ENCODE measurements at regions not wholly inside any gene's neighbourhood (a gene's known extent, or its start where the extent isn't known, plus 50 kb on each side); places are given as distances from the start of the nearest gene placed in this dataset.

DNA sequence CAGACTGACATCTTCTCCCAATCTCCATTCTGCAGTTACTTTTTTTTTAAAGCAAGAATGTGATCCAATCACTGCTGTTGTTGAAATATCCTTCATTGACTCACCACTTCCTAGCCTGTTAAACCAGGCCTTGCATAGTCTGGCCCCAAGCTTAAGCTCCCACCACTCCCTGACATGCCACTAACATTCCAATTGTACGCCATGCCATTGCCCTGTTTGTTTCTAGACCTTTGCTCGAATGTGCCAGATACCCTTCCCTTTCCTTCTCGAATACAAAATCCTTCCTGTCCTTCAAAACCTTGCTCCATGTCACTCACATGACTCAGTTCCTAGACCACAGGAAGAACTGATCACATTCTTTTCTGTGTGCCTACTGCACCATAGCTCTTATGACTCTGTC, 224.2 kb downstream of the CYRIA start:
- H3K4me1 ChIP-seq (ENCODE audit: insufficient read depth, insufficient read length): no peaks in the 10 kb centered on the region
- DNase-seq (ENCODE audit: low read depth, low spot score): no peak
- no peaks in the 10 kb centered on the region for H3K36me3 ChIP-seq (ENCODE audit: insufficient read depth, insufficient read length, low read length)
- H3K4me3 ChIP-seq (ENCODE audit: insufficient read length, low read depth): no peak overlapping the region
- no peaks in the 10 kb centered on the region for H3K9me3 ChIP-seq (ENCODE audit: insufficient read depth, low read length)
- no peak for TF ChIP-seq YY1 (IDR thresholded peaks at IDR 0.05; ENCODE audit: insufficient read depth, insufficient read length)
- no peak for TF ChIP-seq ZNF274 (IDR thresholded peaks at IDR 0.05; ENCODE audit: low read depth, low read length)
- no peak for TF ChIP-seq SUZ12 (IDR thresholded peaks at IDR 0.05; ENCODE audit: extremely low read depth, insufficient read depth, insufficient read length)
- no peak overlapping the region for H3K9ac ChIP-seq (ENCODE audit: insufficient read length, low read depth)
- no peaks in the 10 kb centered on the region for H3K27me3 ChIP-seq (ENCODE audit: insufficient read depth, insufficient read length)

- Histone ChIP-seq H3K4me1 (ENCODE audit: insufficient read depth, insufficient read length) (no peaks in the 10 kb centered on the region), H3K9ac (ENCODE audit: insufficient read length, low read depth) (no peak overlapping the region), H3K27me3 (ENCODE audit: insufficient read depth, insufficient read length) (no peaks in the 10 kb centered on the region), H3K9me3 (ENCODE audit: insufficient read depth, low read length) (no peaks in the 10 kb centered on the region), H3K4me3 (ENCODE audit: insufficient read length, low read depth) (no peak overlapping the region), H3K36me3 (ENCODE audit: insufficient read depth, insufficient read length, low read length) (no peaks in the 10 kb centered on the region)
- no peak for DNase-seq (ENCODE audit: low read depth, low spot score)
- no peak for TF ChIP-seq ZNF274 (IDR thresholded peaks at IDR 0.05; ENCODE audit: low read depth, low read length)
- no peak for TF ChIP-seq YY1 (IDR thresholded peaks at IDR 0.05; ENCODE audit: insufficient read depth, insufficient read length)
- no peak for TF ChIP-seq SUZ12 (IDR thresholded peaks at IDR 0.05; ENCODE audit: extremely low read depth, insufficient read depth, insufficient read length)
These were observed 224.7 kb downstream of the CYRIA start for GRCh38 chr2:16440898-16441297.

DNA sequence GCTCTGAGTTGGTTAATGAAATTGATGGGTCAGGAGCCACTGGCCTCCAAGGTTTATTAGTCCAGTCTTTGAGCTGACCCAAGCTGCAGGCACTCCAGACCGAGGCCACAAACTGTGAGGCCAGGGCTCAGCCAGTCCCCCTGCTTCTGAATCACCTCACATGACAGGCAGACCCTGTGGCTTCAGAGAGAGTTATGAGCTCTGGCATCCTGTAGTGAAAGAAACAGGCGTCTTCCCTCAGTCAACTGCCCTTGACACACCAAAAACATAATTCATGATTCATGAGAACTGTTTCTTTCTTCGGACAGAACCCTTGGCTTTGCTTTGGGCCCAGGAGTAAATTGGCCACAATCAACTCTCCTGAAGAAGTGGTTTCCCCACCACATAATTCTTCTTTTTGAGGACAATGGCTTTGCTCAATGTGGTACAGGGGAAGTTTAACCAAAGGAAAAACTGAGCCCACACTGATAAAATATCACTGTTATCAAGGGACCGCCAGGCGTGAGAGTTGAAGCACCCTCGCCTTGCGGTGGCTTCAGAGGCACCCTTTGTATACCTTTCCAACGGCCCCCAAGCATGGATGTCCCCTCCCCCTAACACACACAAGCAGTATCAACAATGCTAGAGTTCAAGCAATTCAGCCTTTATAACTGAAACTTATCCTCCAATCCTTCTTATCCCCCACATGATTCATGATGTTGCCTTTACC, 226.9 kb downstream of the CYRIA start:
- no peak overlapping the region for H3K9ac ChIP-seq (ENCODE audit: insufficient read length, low read depth)
- TF ChIP-seq ZNF274 (IDR thresholded peaks at IDR 0.05; ENCODE audit: low read depth, low read length): no peak

DNA sequence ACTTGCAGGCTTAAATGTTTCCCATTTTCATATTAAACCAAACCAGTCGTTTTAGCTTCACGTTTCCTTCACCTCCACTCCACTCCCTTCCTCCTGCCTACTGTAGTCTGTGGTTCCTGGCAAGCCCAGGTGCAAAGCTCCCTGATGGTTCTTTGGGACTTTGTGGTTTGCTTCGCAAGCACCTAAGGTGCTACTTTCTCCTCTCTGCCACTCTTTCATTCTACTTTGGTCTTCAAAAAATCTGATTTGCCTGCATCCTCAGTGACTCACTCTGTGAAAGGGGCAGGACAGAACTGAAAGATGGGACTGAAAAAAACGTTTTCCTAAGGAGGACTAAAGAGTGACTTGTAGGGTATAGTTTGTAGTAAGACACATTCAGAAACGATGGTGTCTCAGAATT, 228.4 kb downstream of the CYRIA start:
- Histone ChIP-seq H3K9me3 (ENCODE audit: insufficient read depth, low read length) (no peaks in the 10 kb centered on the region), H3K36me3 (ENCODE audit: insufficient read depth, insufficient read length, low read length) (no peaks in the 10 kb centered on the region), H3K27me3 (ENCODE audit: insufficient read depth, insufficient read length) (no peaks in the 10 kb centered on the region), H3K4me3 (ENCODE audit: insufficient read length, low read depth) (no peak overlapping the region), H3K9ac (ENCODE audit: insufficient read length, low read depth) (no peak overlapping the region), H3K4me1 (ENCODE audit: insufficient read depth, insufficient read length) (no peaks in the 10 kb centered on the region)
- no peak for TF ChIP-seq ZNF274 (IDR thresholded peaks at IDR 0.05; ENCODE audit: low read depth, low read length)
- TF ChIP-seq SUZ12 (IDR thresholded peaks at IDR 0.05; ENCODE audit: extremely low read depth, insufficient read depth, insufficient read length): no peak
- no peak for TF ChIP-seq YY1 (IDR thresholded peaks at IDR 0.05; ENCODE audit: insufficient read depth, insufficient read length)
- no peak for DNase-seq (ENCODE audit: low read depth, low spot score)

More for the DNA sequence above, 226.9 kb downstream of the CYRIA start:
- no peaks in the 10 kb centered on the region for H3K36me3 ChIP-seq (ENCODE audit: insufficient read depth, insufficient read length, low read length)
- no peaks in the 10 kb centered on the region for H3K4me1 ChIP-seq (ENCODE audit: insufficient read depth, insufficient read length)
- no peaks in the 10 kb centered on the region for H3K27me3 ChIP-seq (ENCODE audit: insufficient read depth, insufficient read length)
- no peak overlapping the region for H3K4me3 ChIP-seq (ENCODE audit: insufficient read length, low read depth)
- no peaks in the 10 kb centered on the region for H3K9me3 ChIP-seq (ENCODE audit: insufficient read depth, low read length)
- DNase-seq (ENCODE audit: low read depth, low spot score): no peak

DNA sequence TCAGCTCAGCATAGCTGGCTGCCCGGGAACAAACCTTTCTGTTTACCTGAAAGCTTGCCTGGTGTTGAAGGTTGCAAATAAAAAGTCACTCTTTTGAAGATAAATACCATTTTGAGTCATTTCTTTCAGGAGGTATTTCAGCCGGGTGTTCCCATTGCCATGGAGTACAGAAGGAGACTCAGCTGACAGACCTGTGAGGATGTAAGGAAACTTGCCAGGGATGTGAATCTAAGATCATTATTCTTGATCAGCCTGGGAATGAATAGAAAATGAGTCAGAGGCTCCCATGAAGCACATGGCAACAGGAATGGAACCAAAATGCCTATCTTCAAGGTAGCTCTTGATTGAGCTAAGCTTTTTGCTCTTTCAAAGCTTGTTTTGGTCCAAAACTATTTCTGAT, 231.2 kb downstream of the CYRIA start:
- TF ChIP-seq ZNF274 (IDR thresholded peaks at IDR 0.05; ENCODE audit: low read depth, low read length) (no peak), SUZ12 (IDR thresholded peaks at IDR 0.05; ENCODE audit: extremely low read depth, insufficient read depth, insufficient read length) (no peak), YY1 (IDR thresholded peaks at IDR 0.05; ENCODE audit: insufficient read depth, insufficient read length) (no peak)
- Histone ChIP-seq H3K27me3 (ENCODE audit: insufficient read depth, insufficient read length) (no peaks in the 10 kb centered on the region), H3K4me1 (ENCODE audit: insufficient read depth, insufficient read length) (no peaks in the 10 kb centered on the region), H3K9me3 (ENCODE audit: insufficient read depth, low read length) (no peaks in the 10 kb centered on the region; the same call in 1 of the 2 replicates), H3K4me3 (ENCODE audit: insufficient read length, low read depth) (no peak overlapping the region), H3K9ac (ENCODE audit: insufficient read length, low read depth) (no peak overlapping the region), H3K36me3 (ENCODE audit: insufficient read depth, insufficient read length, low read length) (no peaks in the 10 kb centered on the region)
- DNase-seq (ENCODE audit: low read depth, low spot score): no peak

- Histone ChIP-seq H3K4me3 (ENCODE audit: insufficient read length, low read depth) (no peak overlapping the region), H3K4me1 (ENCODE audit: insufficient read depth, insufficient read length) (no peaks in the 10 kb centered on the region), H3K27me3 (ENCODE audit: insufficient read depth, insufficient read length) (no peaks in the 10 kb centered on the region), H3K9me3 (ENCODE audit: insufficient read depth, low read length) (no peaks in the 10 kb centered on the region; the same call in 1 of the 2 replicates), H3K36me3 (ENCODE audit: insufficient read depth, insufficient read length, low read length) (no peaks in the 10 kb centered on the region), H3K9ac (ENCODE audit: insufficient read length, low read depth) (no peak overlapping the region)
- TF ChIP-seq YY1 (IDR thresholded peaks at IDR 0.05; ENCODE audit: insufficient read depth, insufficient read length) (no peak), SUZ12 (IDR thresholded peaks at IDR 0.05; ENCODE audit: extremely low read depth, insufficient read depth, insufficient read length) (no peak), ZNF274 (IDR thresholded peaks at IDR 0.05; ENCODE audit: low read depth, low read length) (no peak)
- DNase-seq (ENCODE audit: low read depth, low spot score): no peak
These were observed 234.8 kb downstream of the CYRIA start for GRCh38 chr2:16430846-16431245.

- H3K4me1 ChIP-seq (ENCODE audit: insufficient read depth, insufficient read length): no peaks in the 10 kb centered on the region
- no peak for DNase-seq (ENCODE audit: low read depth, low spot score)
These were observed 236.0 kb downstream of the CYRIA start for GRCh38 chr2:16429431-16430145.

More at GRCh38 chr2:16429431-16430145, 236.0 kb downstream of the CYRIA start:
- no peaks in the 10 kb centered on the region for H3K36me3 ChIP-seq (ENCODE audit: insufficient read depth, insufficient read length, low read length)
- H3K9ac ChIP-seq (ENCODE audit: insufficient read length, low read depth): no peak overlapping the region
- peaks cover 2% of the 10 kb centered on the region; the same call in 1 of the 2 replicates for H3K9me3 ChIP-seq (ENCODE audit: insufficient read depth, low read length)
- H3K27me3 ChIP-seq (ENCODE audit: insufficient read depth, insufficient read length): no peaks in the 10 kb centered on the region
- H3K4me3 ChIP-seq (ENCODE audit: insufficient read length, low read depth): no peak overlapping the region
- TF ChIP-seq YY1 (IDR thresholded peaks at IDR 0.05; ENCODE audit: insufficient read depth, insufficient read length) (no peak), ZNF274 (IDR thresholded peaks at IDR 0.05; ENCODE audit: low read depth, low read length) (no peak), SUZ12 (IDR thresholded peaks at IDR 0.05; ENCODE audit: extremely low read depth, insufficient read depth, insufficient read length) (no peak)
